ENCODE measurements at regions not wholly inside any gene's neighbourhood (a gene's known extent, or its start where the extent isn't known, plus 50 kb on each side); places are given as distances from the start of the nearest gene placed in this dataset.

- intact Hi-C loops (cut with micrococcal nuclease) = no loop called here
Observed at GRCh38 chr6:105775095-105775494, 311.0 kb upstream of the PRDM1 start.

DNA sequence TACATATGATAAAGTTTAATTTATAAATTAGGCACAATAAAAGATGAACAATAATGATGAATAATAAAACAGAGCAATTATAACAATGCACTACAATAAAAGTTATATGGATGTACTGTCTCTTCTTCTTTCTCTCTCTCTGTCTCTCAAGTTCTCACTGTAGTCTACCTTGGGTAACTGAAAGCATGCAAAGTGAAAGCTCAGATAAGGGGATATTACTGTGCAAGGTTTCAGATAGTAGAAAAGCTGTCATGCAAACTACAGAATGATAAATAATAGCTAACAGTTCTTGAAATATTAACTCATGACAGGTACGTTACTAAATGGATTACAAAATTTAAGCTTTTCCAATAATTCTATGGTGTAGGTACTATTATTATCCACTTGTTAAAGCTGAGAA, 311.9 kb upstream of the PRDM1 start:
- intact Hi-C loops (cut with micrococcal nuclease) = no loop called here

GRCh38 chr6:105771313-105771970, 314.7 kb upstream of the PRDM1 start:
- intact Hi-C loops (cut with micrococcal nuclease) = no loop called here

GRCh38 chr6:105769987-105770386, 316.1 kb upstream of the PRDM1 start:
- intact Hi-C loops (cut with micrococcal nuclease) = no loop called here

DNA sequence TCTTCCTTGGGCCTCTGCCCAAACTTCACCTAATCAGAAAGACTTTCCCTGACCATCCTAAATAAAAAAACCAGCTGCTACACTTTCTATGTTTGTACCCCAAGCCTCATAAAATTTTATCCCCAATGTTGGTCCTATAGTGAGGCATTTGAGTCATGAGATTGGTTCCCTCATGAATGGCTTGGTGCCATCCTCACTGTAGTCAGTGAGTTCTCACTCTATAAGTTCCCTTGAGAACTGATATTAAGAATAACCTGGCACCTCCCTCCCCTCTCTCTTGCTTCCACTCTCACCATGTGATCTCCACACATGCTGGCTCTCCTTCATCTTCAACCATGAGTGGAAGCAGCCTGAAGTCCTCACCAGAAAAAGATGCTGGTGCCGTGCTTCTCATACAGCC, 316.9 kb upstream of the PRDM1 start:
- intact Hi-C loops (cut with micrococcal nuclease) = no loop called here

DNA sequence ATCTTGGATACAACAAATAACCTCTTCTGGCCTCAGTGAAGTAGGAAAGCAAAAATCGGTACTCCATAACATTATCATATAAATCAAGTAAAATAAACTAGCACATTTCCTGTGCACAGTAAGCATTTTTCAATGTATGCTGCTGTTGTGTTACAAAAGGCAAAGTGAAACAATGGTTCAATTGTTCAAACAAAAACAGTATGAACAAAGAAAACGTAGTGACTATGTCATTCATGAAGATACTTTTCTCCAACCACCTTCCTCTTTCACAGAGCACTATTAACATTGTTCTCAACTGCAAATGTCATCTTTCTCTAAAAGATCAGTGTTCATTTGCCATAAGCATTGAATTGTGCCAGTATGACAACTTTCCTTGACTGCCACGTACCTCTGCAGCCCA, 318.6 kb upstream of the PRDM1 start:
- intact Hi-C loops (cut with micrococcal nuclease) = no loop called here

GRCh38 chr6:105765239-105765638, 320.9 kb upstream of the PRDM1 start:
- intact Hi-C loops (cut with micrococcal nuclease) = no loop called here

DNA sequence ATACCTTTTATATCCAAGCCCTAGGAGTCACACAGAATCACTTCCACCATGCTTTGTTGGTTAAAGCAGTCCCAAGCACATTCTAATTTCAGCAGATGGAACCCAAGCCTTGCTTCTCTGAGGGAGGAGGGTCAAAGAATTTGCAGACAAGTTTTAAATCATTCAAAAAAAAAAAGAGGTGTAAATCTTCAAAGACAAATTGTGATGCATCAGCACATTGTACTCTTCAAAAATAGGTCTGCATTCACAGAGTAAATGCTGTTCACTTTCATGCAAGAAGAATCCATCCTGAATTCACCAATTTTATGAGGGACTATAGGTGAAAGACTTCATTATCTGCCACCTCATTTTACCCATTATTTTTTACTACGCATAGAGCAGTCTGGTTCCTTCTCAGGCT, 321.8 kb upstream of the PRDM1 start:
- intact Hi-C loops (cut with micrococcal nuclease) = no loop called here

DNA sequence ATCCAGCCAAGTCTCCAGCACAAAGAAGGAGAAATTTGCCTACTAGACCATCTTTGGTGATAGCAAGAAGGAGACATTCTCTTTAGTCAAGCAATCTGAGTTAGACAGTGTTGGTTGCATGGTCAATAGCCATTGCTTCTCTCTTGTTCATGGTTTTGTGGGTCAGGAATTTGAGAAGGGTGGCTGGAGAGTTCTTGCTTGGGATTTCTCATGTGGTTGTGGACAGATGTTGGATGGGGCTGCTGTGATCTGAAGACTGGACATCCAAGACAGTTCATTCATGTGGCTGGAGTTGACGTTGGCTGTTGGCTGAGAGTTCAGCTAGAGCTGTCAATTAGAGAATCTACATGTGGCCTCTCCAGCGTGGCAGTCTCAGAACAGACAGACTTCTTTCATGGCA, 322.3 kb upstream of the PRDM1 start:
- intact Hi-C loops (cut with micrococcal nuclease) = no loop called here

- intact Hi-C loops (cut with micrococcal nuclease) = no loop called here
Observed at GRCh38 chr6:105760746-105761145, 325.4 kb upstream of the PRDM1 start.

DNA sequence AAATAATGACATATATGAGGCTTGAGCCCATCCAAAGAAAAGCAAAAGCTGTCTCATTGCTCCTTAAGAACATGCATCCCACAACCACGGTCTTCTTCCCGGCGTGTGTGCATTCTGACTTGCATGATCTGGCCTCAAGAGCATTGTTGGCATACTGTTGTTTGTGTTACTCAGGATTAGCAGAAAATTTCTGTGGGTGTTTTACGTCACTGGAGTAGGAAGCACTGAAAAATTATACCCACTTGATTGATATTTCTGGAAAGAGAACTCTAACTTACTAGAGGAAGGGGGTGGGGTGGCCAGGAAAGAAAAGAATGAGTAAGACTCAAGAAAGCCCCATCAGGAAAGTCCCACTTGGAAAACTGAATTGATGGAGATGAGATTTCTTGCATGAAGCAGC, 326.2 kb upstream of the PRDM1 start:
- intact Hi-C loops (cut with micrococcal nuclease) = no loop called here

GRCh38 chr6:105759015-105759414, 327.1 kb upstream of the PRDM1 start:
- intact Hi-C loops (cut with micrococcal nuclease) = no loop called here

GRCh38 chr6:105757512-105758200, 328.5 kb upstream of the PRDM1 start:
- intact Hi-C loops (cut with micrococcal nuclease) = loop anchor here (2.0 kb wide), 1 partner anchor 53 kb away; no protein-coding TSS in a partner anchor

DNA sequence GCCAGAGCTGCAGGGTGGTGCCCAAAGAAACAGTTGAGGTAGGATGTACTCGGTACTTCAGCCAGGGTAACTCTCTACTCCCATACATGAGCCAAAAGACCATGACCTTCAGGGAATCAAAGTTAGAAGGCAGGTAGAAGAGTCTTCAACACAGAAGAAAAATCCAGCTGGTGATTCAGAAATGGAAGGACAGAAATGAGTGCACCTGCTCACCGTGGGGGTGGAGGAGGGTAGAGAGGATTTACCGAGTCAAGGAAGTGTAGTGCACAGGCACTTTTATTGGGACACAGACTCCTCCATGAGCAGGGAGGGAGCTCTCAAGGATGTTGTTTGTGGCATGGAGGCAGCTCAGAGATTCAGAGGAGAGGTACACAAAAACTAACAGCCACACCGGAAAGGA, 330.3 kb upstream of the PRDM1 start:
- intact Hi-C loops (cut with micrococcal nuclease) = loop anchor here (2.0 kb wide), 1 partner anchor 55 kb away; no protein-coding TSS in a partner anchor

DNA sequence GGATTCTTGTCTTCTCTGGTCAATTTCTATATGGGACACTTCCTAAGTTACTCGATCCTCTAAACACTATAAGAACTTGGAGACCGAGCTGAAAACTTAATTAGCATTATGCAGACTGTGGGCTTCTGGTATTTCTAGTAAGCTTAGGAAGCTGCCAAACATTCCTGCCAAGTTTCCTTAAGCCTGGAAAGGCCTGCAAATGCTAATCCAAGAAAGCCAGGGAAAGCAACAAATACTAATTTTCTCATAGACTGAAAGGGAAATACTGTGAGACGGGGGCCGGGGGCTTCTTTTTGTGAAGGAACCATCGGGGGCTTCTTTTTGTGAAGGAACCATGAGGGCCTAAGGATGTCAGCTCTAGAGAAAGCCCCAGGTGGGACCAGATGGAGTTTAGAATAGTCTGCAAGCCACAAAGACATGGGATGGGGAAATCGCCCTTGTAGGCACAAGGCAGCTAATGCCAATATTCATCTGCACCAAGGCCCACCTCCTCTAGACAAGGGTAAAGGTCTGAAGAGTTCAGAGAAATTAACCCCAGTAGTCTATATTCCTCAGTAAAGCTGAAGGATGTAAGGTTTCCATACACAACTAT, 332.4 kb upstream of the PRDM1 start:
- intact Hi-C loops (cut with micrococcal nuclease) = no loop called here

DNA sequence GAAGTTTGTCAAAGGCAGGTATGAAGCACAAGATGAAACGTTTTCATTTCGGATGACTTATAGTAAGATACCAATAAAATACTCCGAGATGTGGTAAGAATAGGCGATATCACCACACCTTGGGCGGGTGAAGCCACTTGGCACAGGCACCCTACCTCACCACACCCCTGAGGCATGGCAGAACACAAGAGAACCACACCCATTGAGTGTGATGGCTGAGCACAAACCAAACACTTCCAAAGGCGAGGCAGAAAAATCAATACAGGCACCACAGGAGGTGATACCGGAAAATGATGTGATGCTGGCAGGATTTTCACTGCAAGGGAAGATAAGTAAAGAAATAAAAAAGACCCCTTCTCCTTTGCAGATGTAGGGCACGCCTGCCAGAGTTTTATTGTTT, 332.9 kb upstream of the PRDM1 start:
- intact Hi-C loops (cut with micrococcal nuclease) = no loop called here

GRCh38 chr6:105750089-105750488, 336.0 kb upstream of the PRDM1 start:
- intact Hi-C loops (cut with micrococcal nuclease) = no loop called here

- intact Hi-C loops (cut with micrococcal nuclease) = loop anchor here (5.0 kb wide), 3 partner anchors 44 to 244 kb away; no protein-coding TSS in a partner anchor
Observed at GRCh38 chr6:105748737-105749161, 337.4 kb upstream of the PRDM1 start.

DNA sequence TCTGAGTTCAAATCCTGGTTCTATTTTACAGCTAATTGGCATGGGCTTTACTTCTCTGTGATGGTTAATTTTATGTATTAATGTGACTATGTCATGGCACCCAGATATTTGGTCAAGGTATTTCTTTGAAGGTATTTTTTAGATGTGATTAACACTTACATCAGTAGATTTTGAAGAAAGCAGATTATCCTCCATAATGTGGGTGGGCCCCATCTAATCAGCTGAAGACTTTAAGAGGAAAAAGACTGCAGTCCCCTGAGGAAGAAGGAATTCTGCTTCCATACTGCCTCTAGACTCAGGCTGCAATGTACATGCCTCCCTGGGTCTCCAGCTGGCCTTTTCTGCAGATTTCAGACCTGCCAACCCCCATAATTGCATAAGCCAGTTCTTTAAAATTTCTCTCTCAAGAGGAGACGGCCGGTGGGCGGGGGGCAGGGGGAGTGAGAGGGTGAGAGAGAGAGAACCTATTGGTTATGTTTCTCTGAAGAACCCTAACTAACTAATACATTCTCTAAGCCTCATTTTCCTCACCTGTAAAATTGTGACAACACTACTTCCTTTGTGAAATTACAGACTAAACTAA, 338.2 kb upstream of the PRDM1 start:
- intact Hi-C loops (cut with micrococcal nuclease) = loop anchor here (5.0 kb wide), 3 partner anchors 44 to 244 kb away; no protein-coding TSS in a partner anchor

DNA sequence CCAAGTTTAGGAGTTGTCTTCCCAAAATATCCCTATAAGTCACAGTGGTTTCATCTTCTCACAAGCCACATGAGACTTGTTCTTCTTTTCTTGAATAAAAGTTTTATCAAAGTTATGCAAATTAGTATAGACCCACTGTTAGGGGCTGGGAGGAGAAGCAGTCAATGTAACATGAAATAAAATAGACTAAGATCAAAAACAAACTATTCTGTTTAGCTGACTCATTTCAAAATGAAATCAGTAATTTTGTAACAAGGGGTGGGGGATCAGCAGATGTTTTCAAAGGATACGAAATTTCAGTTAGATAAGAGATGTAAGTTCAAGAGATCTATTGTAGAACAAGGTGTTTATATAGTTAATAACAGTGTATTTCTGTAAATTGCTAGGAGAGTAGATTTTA, 339.6 kb upstream of the PRDM1 start:
- intact Hi-C loops (cut with micrococcal nuclease) = loop anchor here (5.0 kb wide), 3 partner anchors 46 to 246 kb away; no protein-coding TSS in a partner anchor

DNA sequence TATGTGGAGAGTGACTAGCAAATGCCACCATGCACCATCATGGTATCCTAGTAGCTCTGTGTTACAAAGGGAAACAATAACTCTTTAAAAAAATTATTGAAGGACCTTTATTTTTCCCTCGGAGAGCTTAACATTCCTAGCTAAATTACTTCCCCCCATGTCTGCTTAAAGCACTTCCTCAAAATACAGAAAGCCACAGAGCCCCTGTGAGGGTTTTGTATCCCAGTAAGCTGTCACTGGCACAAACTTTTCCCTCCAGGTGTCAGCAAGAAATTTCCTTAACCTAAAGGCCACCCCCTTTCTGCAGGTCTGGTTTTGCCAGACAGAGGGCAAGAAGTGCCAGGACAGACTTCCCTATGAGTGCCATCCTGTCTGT, 340.0 kb upstream of the PRDM1 start:
- intact Hi-C loops (cut with micrococcal nuclease) = loop anchor here (5.0 kb wide), 3 partner anchors 46 to 246 kb away; no protein-coding TSS in a partner anchor
